GM12892 (cell line): ENCODE measurements at regions not wholly inside any gene's neighbourhood (a gene's known extent, or its start where the extent isn't known, plus 50 kb on each side); places are given as distances from the start of the nearest gene placed in this dataset.
"Not testable (repeated sequence)": the region's sequence is repeated elsewhere in the genome, so short reads cannot be mapped to it uniquely, and the experiment has no call there.

Experiments used
- POLR2A ChIP-seq: IDR thresholded peaks from 2 replicates; pipeline ENCODE4 v1.6.1; 2011; ENCODE audit warnings: low read depth, low read length, control low read depth
- POLR2AphosphoS5 ChIP-seq: IDR thresholded peaks from 2 replicates; pipeline ENCODE4 v1.6.1; 2011; ENCODE audit warnings: low read depth, low read length, control low read depth
- TAF1 ChIP-seq: IDR thresholded peaks from 2 replicates; pipeline ENCODE4 v1.6.1; 2011; ENCODE audit warnings: low read depth, mild to moderate bottlenecking, control low read depth, low read length, borderline replicate concordance

DNA sequence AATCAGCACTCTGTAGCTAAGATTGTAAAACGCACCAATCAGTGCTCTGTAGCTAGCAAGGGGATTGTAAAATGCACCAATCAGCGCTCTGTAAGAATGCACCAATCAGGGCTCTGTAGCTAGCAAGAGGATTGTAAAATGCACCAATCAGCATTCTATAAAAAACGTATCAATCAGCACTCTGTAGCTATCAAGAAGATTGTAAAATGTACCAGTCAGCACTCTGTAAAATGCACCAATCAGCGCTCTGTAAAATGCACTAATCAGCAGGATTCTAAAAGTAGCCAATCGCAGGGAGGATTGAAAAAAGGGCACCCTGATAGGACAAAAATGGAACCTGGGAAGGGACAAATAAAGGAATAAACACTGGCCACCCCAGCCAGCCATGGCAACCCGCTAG lies 278.7 kb upstream of the ECI2 start:
- not testable (repeated sequence) for TF ChIP-seq POLR2A, TAF1, POLR2AphosphoS5
